ENCODE measurements at regions not wholly inside any gene's neighbourhood (a gene's known extent, or its start where the extent isn't known, plus 50 kb on each side); places are given as distances from the start of the nearest gene placed in this dataset.
"Not testable (repeated sequence)": the region's sequence is repeated elsewhere in the genome, so short reads cannot be mapped to it uniquely, and the experiment has no call there.

- DNase-seq = no peak
Measured at GRCh38 chr21:18970941-18971340, 567.4 kb upstream of the TMPRSS15 start.

GRCh38 chr21:18985584-18985983, 582.0 kb upstream of the TMPRSS15 start:
- no peak for DNase-seq

GRCh38 chr21:18986197-18986596, 582.6 kb upstream of the TMPRSS15 start:
- no peak for DNase-seq

- DNase-seq = no peak
Measured at GRCh38 chr21:18987520-18988026, 584.0 kb upstream of the TMPRSS15 start.

- no peak for DNase-seq
Measured at GRCh38 chr21:18989953-18990495, 586.4 kb upstream of the TMPRSS15 start.

- no peak for DNase-seq
Measured at GRCh38 chr21:18991846-18992245, 588.3 kb upstream of the TMPRSS15 start.

GRCh38 chr21:19010251-19010650, 606.7 kb upstream of the TMPRSS15 start:
- no peak for DNase-seq

GRCh38 chr21:19010996-19011395, 607.4 kb upstream of the TMPRSS15 start:
- no peak for DNase-seq

GRCh38 chr21:19011451-19011850, 607.9 kb upstream of the TMPRSS15 start:
- DNase-seq = no peak

GRCh38 chr21:19013916-19014315, 610.3 kb upstream of the TMPRSS15 start:
- no peak for DNase-seq

GRCh38 chr21:19018529-19018928, 614.9 kb upstream of the TMPRSS15 start:
- no peak for DNase-seq

GRCh38 chr21:19022978-19023377, 619.4 kb upstream of the TMPRSS15 start:
- DNase-seq = no peak

- DNase-seq = peak in 1 of 6 experiments; percentile 41
Measured at GRCh38 chr21:19026911-19027310, 623.3 kb upstream of the TMPRSS15 start.

- no peak for DNase-seq
Measured at GRCh38 chr21:19029816-19030215, 626.2 kb upstream of the TMPRSS15 start.

- DNase-seq = no peak
Measured at GRCh38 chr21:19031953-19032352, 628.4 kb upstream of the TMPRSS15 start.

GRCh38 chr21:19034041-19034440, 630.5 kb upstream of the TMPRSS15 start:
- DNase-seq = no peak

GRCh38 chr21:19034560-19034959, 631.0 kb upstream of the TMPRSS15 start:
- DNase-seq = no peak

GRCh38 chr21:19045876-19046275, 642.3 kb upstream of the TMPRSS15 start:
- no peak for DNase-seq

GRCh38 chr21:19048098-19048672, 644.6 kb upstream of the TMPRSS15 start:
- no peak for DNase-seq

GRCh38 chr21:19049567-19049966, 646.0 kb upstream of the TMPRSS15 start:
- DNase-seq = no peak

- no peak for DNase-seq
Measured at GRCh38 chr21:19065164-19065563, 661.6 kb upstream of the TMPRSS15 start.

GRCh38 chr21:19076031-19076430, 672.4 kb upstream of the TMPRSS15 start:
- DNase-seq = no peak

GRCh38 chr21:19109694-19110093, 706.1 kb upstream of the TMPRSS15 start:
- DNase-seq = no peak

- not testable (repeated sequence) for DNase-seq
Measured at GRCh38 chr21:19119259-19119658, 715.7 kb upstream of the TMPRSS15 start.

GRCh38 chr21:19120591-19120990, 717.0 kb upstream of the TMPRSS15 start:
- no peak for DNase-seq
